ENCODE measurements at regions not wholly inside any gene's neighbourhood (a gene's known extent, or its start where the extent isn't known, plus 50 kb on each side); places are given as distances from the start of the nearest gene placed in this dataset.
"Not testable (repeated sequence)": the region's sequence is repeated elsewhere in the genome, so short reads cannot be mapped to it uniquely, and the experiment has no call there.

DNA sequence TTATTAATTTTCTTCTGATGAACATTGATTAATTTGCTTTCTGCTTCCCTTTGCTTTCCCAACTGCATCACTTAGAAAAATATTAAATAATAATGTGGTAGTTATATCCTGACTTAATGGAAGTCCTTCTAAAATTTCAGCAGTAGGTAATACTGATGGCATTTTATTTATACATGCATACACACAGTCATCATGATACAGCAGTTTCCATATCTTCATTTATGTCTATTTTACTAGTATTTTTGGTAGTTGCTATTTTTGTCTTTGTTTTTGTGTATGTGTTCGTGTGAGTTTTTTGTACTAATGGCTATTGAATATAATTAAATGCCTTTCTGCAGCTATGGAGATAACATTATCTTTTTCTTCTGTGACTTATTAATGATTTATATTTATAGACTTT lies 484.7 kb upstream of the CNTN5 start:
- ATAC-seq, result no peak
- no peaks in the 10 kb centered on the region for H3K9me3 ChIP-seq
- TF ChIP-seq, protein P1, sequence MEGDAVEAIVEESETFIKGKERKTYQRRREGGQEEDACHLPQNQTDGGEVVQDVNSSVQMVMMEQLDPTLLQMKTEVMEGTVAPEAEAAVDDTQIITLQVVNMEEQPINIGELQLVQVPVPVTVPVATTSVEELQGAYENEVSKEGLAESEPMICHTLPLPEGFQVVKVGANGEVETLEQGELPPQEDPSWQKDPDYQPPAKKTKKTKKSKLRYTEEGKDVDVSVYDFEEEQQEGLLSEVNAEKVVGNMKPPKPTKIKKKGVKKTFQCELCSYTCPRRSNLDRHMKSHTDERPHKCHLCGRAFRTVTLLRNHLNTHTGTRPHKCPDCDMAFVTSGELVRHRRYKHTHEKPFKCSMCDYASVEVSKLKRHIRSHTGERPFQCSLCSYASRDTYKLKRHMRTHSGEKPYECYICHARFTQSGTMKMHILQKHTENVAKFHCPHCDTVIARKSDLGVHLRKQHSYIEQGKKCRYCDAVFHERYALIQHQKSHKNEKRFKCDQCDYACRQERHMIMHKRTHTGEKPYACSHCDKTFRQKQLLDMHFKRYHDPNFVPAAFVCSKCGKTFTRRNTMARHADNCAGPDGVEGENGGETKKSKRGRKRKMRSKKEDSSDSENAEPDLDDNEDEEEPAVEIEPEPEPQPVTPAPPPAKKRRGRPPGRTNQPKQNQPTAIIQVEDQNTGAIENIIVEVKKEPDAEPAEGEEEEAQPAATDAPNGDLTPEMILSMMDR (IDR thresholded peaks at IDR 0.05 in 4 of 5, conservative IDR thresholded peaks at IDR 0.05 in 1 of 5), result no peak
- no peak for TF ChIP-seq POLR2A (IDR thresholded peaks at IDR 0.05)
- H3K4me1 ChIP-seq, result no peaks in the 10 kb centered on the region
- H3K36me3 ChIP-seq, result no peaks in the 10 kb centered on the region
- DNase-seq, result no peak
- no peaks in the 10 kb centered on the region for H3K27me3 ChIP-seq
- intact Hi-C loops (cut with DNase I; ENCODE audit: low total_unique reads), result no loop called here
- H3K4me3 ChIP-seq, result no peak overlapping the region
- H3K27ac ChIP-seq, result no peak overlapping the region
- in situ Hi-C loops (cut with MboI; ENCODE audit: low sequenced_read_pairs in 4 of 4), result no loop called here

DNA sequence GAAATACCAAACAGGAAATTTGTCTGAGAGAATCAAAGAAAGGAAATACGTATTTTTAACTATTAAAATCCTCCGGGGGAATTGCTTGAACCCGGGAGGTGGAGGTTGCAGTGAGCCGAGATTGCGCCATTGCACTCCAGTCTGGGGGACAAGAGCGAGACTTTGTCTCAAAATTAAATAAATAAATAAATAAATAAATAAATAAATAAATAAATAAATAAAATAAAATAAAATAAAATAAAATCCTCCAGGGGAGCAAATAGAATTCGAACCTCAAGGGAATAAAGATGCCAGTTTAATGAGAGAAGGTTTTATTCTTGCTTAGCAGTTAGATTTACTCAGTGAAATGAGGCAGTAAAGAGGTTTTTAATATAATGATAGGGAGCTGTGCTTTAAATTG lies 482.4 kb upstream of the CNTN5 start:
- H3K27me3 ChIP-seq; H3K4me1 ChIP-seq; ATAC-seq; H3K27ac ChIP-seq; H3K4me3 ChIP-seq; H3K9me3 ChIP-seq; H3K36me3 ChIP-seq; DNase-seq; intact Hi-C loops (cut with DNase I; ENCODE audit: low total_unique reads); in situ Hi-C loops (cut with MboI; ENCODE audit: low sequenced_read_pairs in 4 of 4): not testable (repeated sequence)

DNA sequence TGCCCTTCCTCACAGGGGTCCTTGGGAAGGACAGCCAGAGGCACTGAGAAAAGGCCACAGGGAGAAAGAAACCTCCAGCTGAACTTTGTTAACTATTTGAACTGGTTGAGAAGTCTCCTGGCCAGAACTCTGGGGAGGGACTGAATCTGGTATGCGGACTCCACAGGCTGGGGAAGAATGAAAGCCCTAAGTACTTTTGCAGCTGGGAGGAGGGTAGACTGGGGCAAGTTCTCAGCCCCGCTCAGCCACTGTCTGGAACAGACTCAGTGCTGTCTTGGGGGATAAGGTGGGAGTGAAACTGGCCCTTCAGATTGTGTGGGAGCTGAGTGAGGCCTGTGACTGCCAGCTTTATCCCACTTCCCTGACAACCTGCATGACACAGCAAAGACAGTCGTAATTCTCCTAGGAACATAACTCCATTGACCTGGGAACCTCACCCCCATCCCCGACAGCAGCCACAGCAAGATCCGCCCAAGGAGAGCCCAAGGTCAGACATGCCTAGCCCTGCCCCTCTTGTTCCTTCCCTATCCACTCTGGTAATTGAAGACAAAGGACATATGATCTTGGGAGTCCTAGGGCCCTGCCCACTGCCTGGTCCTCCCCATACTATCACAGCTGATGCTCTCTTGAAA lies 475.1 kb upstream of the CNTN5 start:
- TF ChIP-seq, protein P1 (IDR thresholded peaks at IDR 0.05 in 4 of 5, conservative IDR thresholded peaks at IDR 0.05 in 1 of 5), result no peak
- no peak for TF ChIP-seq POLR2A (IDR thresholded peaks at IDR 0.05)
- Histone ChIP-seq H3K4me1 (no peaks in the 10 kb centered on the region), H3K36me3 (no peaks in the 10 kb centered on the region), H3K27ac (no peak overlapping the region), H3K9me3 (no peaks in the 10 kb centered on the region), H3K27me3 (no peaks in the 10 kb centered on the region), H3K4me3 (no peak overlapping the region)
- intact Hi-C loops (cut with DNase I; ENCODE audit: low total_unique reads), result no loop called here
- no peak for DNase-seq
- in situ Hi-C loops (cut with MboI; ENCODE audit: low sequenced_read_pairs in 4 of 4), result no loop called here
- ATAC-seq, result no peak

- no peaks in the 10 kb centered on the region for H3K9me3 ChIP-seq
- in situ Hi-C loops (cut with MboI; ENCODE audit: low sequenced_read_pairs in 4 of 4), result no loop called here
- H3K4me1 ChIP-seq, result no peaks in the 10 kb centered on the region
Measured at GRCh38 chr11:98549571-98549970, 471.2 kb upstream of the CNTN5 start.

DNA sequence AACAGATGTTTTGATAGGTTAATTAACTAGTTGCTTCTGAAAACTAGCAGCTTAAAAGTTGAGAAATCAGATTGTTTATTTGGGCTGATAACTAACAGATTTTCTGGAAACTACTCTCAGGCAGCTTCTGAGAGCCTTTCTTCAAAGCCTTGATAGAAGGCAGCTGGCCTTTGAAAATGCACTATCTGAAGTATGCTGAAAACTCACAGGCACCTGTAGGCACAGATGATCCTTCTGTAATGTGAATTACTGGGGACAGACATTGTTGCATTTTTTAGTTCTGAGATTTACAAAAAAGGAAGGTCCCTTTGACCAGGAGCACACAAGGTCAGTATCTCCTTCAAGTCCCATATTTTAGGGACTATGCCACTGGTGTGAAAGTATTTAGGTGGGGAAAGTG lies 460.8 kb upstream of the CNTN5 start:
- in situ Hi-C loops (cut with MboI; ENCODE audit: low sequenced_read_pairs in 4 of 4) (no loop called here), intact Hi-C loops (cut with DNase I; ENCODE audit: low total_unique reads) (no loop called here)
- ATAC-seq, result no peak
- TF ChIP-seq, protein P1 (IDR thresholded peaks at IDR 0.05 in 4 of 5, conservative IDR thresholded peaks at IDR 0.05 in 1 of 5), result no peak
- TF ChIP-seq POLR2A (IDR thresholded peaks at IDR 0.05), result no peak
- Histone ChIP-seq H3K9me3 (no peaks in the 10 kb centered on the region), H3K27ac (no peak overlapping the region), H3K4me1 (no peaks in the 10 kb centered on the region), H3K36me3 (no peaks in the 10 kb centered on the region), H3K27me3 (no peaks in the 10 kb centered on the region), H3K4me3 (no peak overlapping the region)
- DNase-seq, result no peak

More at GRCh38 chr11:98549571-98549970, 471.2 kb upstream of the CNTN5 start:
- no peak for DNase-seq
- ATAC-seq, result no peak
- H3K27ac ChIP-seq, result no peak overlapping the region
- H3K36me3 ChIP-seq, result no peaks in the 10 kb centered on the region
- intact Hi-C loops (cut with DNase I; ENCODE audit: low total_unique reads), result no loop called here
- no peaks in the 10 kb centered on the region for H3K27me3 ChIP-seq
- H3K4me3 ChIP-seq, result no peak overlapping the region
- TF ChIP-seq, protein P1 (IDR thresholded peaks at IDR 0.05 in 4 of 5, conservative IDR thresholded peaks at IDR 0.05 in 1 of 5), result no peak
- TF ChIP-seq POLR2A (IDR thresholded peaks at IDR 0.05), result no peak

All from gastrocnemius medialis (tissue), 4 donors.